Fibroblast of villous mesenchyme (primary cell): ENCODE measurements at regions not wholly inside any gene's neighbourhood (a gene's known extent, or its start where the extent isn't known, plus 50 kb on each side); places are given as distances from the start of the nearest gene placed in this dataset.

ENCODE experiments used
- DNase-seq: peaks from one replicate; pipeline ENCODE4 v3.0.0-alpha.2; 2010; ENCODE audit warnings: low read depth
- H3K4me3 ChIP-seq: 2 replicates; pipeline ENCODE4 v1.5.1; 2011; ENCODE audit warnings: low read depth, mild to moderate bottlenecking, low read length
- CTCF ChIP-seq: IDR thresholded peaks from 2 replicates; pipeline ENCODE4 v1.5.1; 2012; ENCODE audit warnings: low read depth, mild to moderate bottlenecking, low read length; ENCODE audit not compliant: insufficient read depth

- TF ChIP-seq CTCF: no peak
- peak; percentile 14 for DNase-seq
- H3K4me3 ChIP-seq: no peak overlapping the region
Measured at GRCh38 chr2:122851972-122852531, 1096.6 kb downstream of the TSN start.

DNA sequence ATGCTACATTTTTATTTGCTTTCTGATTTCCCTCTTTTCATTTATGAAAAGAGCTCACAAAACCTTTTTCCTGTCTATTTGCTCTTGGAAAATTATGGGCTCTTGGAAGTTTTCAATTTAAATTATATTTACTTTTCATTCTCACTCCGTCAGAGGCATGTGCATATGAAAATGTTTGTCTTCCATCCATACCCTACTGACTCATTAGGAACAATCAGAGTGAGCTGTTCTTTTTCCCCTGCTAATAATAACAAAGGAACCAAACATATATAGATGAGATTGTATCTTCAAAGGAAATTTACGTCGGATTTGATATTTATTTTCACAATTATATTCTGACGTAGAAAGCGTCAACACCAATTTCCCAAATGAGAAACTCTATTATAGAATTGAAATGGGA lies 1101.2 kb downstream of the TSN start:
- no peak for DNase-seq
- H3K4me3 ChIP-seq: no peak overlapping the region
- no peak for TF ChIP-seq CTCF

- no peak for TF ChIP-seq CTCF
- DNase-seq: no peak
- H3K4me3 ChIP-seq: no peak overlapping the region
Measured at GRCh38 chr2:122858075-122858702, 1102.7 kb downstream of the TSN start.

DNA sequence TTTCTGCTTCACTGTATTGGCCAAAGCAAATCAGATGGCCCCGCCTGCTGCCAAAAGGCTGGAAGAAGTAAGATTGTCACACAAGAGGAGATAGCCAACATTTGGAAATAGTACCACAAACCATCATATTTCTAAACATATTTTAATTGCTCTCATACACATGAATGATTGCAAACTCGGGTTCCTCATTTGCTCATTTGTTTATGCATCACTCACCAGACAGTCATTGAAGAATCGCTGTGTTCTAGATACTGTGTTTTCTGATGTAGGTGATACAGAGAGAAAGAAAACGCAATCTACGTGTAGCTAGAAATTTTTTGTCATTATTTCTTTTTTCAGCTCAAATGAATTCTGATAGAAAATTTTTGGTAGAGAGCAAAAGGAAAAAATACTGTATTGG lies 1103.4 kb downstream of the TSN start:
- H3K4me3 ChIP-seq: no peak overlapping the region
- no peak for DNase-seq
- TF ChIP-seq CTCF: no peak

- TF ChIP-seq CTCF: no peak
- no peak overlapping the region for H3K4me3 ChIP-seq
- DNase-seq: no peak
Measured at GRCh38 chr2:122859260-122859659, 1103.8 kb downstream of the TSN start.

DNA sequence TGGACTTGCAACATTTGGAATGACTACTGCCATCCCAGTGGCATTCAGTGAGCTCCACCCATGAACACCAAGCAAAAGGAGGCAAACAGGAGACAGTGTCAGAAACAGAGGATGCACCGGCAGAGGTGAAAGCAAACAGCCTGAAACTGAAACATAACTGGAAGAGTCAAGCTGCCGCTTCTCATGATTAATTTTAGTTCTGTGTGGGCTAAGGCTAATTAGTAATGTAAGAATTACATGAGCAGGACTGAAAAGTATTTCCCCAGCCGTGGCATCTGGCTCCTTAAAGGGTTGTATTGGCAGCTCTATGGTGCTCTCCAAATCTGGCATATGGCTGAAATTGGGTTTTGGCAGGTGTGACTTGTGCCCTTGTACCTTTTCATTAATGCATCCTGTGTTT lies 1108.1 kb downstream of the TSN start:
- DNase-seq: no peak
- TF ChIP-seq CTCF: no peak
- no peak overlapping the region for H3K4me3 ChIP-seq

- no peak overlapping the region for H3K4me3 ChIP-seq
- no peak for DNase-seq
- no peak for TF ChIP-seq CTCF
Measured at GRCh38 chr2:122864728-122865127, 1109.3 kb downstream of the TSN start.
